Breast epithelium (tissue), 4 donors: ENCODE measurements at regions not wholly inside any gene's neighbourhood (a gene's known extent, or its start where the extent isn't known, plus 50 kb on each side); places are given as distances from the start of the nearest gene placed in this dataset.
A peak's percentile ranks its signal among the peaks of the same experiment; 100 is the strongest.

Experiments used
- DNase-seq, 2 donors: peaks; one replicate each; pipeline ENCODE4 v3.0.0-alpha.2; 2019; ENCODE audit warnings: low spot score in 2 of 2
- H3K27ac ChIP-seq, 2 donors: fragments of 200-600 bp; sonication (generic) in 1 of 2; one replicate each; pipeline ENCODE4 v1.5.1; 2016 to 2019; ENCODE audit warnings: mild to moderate bottlenecking in 1 of 2
- H3K27me3 ChIP-seq, 2 donors: fragments of 200-600 bp; sonication (generic) in 1 of 2; one replicate each; pipeline versions ENCODE4 v1.5.1 to v1.6.0; 2017 to 2019; ENCODE audit warnings: control low read depth in 1 of 2, mild to moderate bottlenecking in 1 of 2
- H3K36me3 ChIP-seq: fragments of 200-600 bp; one replicate; pipeline ENCODE4 v1.5.1; 2019
- H3K4me1 ChIP-seq, 2 donors: fragments of 200-600 bp; sonication (generic); one replicate each; pipeline ENCODE4 v1.5.1; 2016 to 2019; ENCODE audit warnings: control low read depth in 1 of 2
- H3K4me3 ChIP-seq, 3 donors: fragments of 200-600 bp; sonication (generic); 1 replicate in 2 of 3; 2 replicates in 1 of 3; pipeline ENCODE4 v1.5.1; 2016 to 2019; ENCODE audit warnings: mild to moderate bottlenecking in 3 of 3, moderate library complexity in 2 of 3
- H3K9me3 ChIP-seq, 2 donors: fragments of 200-600 bp; sonication (generic) in 1 of 2; one replicate each; pipeline ENCODE4 v1.5.1; 2016 to 2019; ENCODE audit warnings: control low read depth in 1 of 2
- CTCF ChIP-seq, 3 donors: fragments of 450-650 bp; IDR thresholded peaks; one replicate each; pipeline ENCODE4 v1.5.1; 2016 to 2017; ENCODE audit warnings: antibody characterized with exemption in 3 of 3, mild to moderate bottlenecking in 3 of 3, moderate library complexity in 3 of 3
- POLR2A ChIP-seq: fragments of 450-650 bp; IDR thresholded peaks from one replicate; pipeline ENCODE4 v1.6.1; 2016; ENCODE audit warnings: antibody characterized with exemption, mild to moderate bottlenecking, moderate library complexity
- POLR2AphosphoS5 ChIP-seq, 3 donors: sonication (generic); formaldehyde crosslinking; IDR thresholded peaks; one replicate each; pipeline ENCODE4 v1.6.1; 2017; ENCODE audit warnings: antibody characterized with exemption in 3 of 3
- intact Hi-C: fragments of 100-400 bp; cut with DNase I; formaldehyde crosslinking; loops from one replicate; pipeline ENCODE4 v1.15.1; 2023; ENCODE audit warnings: low total_unique reads

- Histone ChIP-seq H3K27me3 (no peaks in the 10 kb centered on the region), H3K36me3 (no peaks in the 10 kb centered on the region), H3K4me3 (no peak overlapping the region), H3K27ac (peak overlapping the region; percentile 58 to 69), H3K4me1 (no peaks in the 10 kb centered on the region), H3K9me3 (no peaks in the 10 kb centered on the region)
- intact Hi-C loops, result no loop called here
- TF ChIP-seq CTCF (IDR thresholded peaks at IDR 0.05), result no peak
- no peak for DNase-seq
Observed at GRCh38 chr2:236743039-236743920, 173.7 kb downstream of the ACKR3 start.

DNA sequence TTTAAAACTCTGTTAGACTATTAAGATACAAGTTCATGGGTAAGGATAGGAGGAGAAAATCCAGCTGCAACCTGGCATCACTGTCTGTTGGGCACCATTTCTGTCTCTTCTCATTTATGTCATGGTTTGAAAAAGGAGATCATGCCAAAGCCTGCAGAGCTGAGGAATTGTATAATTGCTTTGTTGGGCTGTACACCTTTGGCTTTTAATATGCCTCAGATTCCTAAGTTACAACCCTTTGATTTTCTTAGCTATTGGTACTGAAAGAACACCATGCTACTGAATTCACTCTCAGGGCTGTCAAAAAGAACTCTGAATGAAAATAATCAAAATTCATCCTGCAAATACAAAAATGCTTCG, 174.3 kb downstream of the ACKR3 start:
- no peak for DNase-seq
- intact Hi-C loops, result no loop called here

GRCh38 chr2:236744281-236744705, 174.7 kb downstream of the ACKR3 start:
- H3K4me1 ChIP-seq, result no peaks in the 10 kb centered on the region
- H3K27ac ChIP-seq, result peak overlapping the region in 1 of 2 donors; percentile 46

More for the DNA sequence above, 174.3 kb downstream of the ACKR3 start:
- Histone ChIP-seq H3K27ac (peak overlapping the region; percentile 34 to 58), H3K9me3 (no peaks in the 10 kb centered on the region), H3K4me3 (no peak overlapping the region), H3K4me1 (no peaks in the 10 kb centered on the region), H3K27me3 (no peaks in the 10 kb centered on the region), H3K36me3 (no peaks in the 10 kb centered on the region)
- TF ChIP-seq CTCF (IDR thresholded peaks at IDR 0.05), result no peak
- TF ChIP-seq POLR2AphosphoS5 (IDR thresholded peaks at IDR 0.05), result no peak
- no peak for TF ChIP-seq POLR2A

GRCh38 chr2:236744716-236745115, 175.1 kb downstream of the ACKR3 start:
- TF ChIP-seq CTCF (IDR thresholded peaks at IDR 0.05) (no peak), POLR2A (no peak), POLR2AphosphoS5 (IDR thresholded peaks at IDR 0.05) (no peak)
- Histone ChIP-seq H3K9me3 (no peaks in the 10 kb centered on the region), H3K4me1 (no peaks in the 10 kb centered on the region), H3K4me3 (no peak overlapping the region), H3K27ac (peak overlapping the region; percentile 46 to 58), H3K27me3 (no peaks in the 10 kb centered on the region), H3K36me3 (no peaks in the 10 kb centered on the region)
- DNase-seq, result no peak
- intact Hi-C loops, result no loop called here

More at GRCh38 chr2:236744281-236744705, 174.7 kb downstream of the ACKR3 start:
- Histone ChIP-seq H3K27me3 (no peaks in the 10 kb centered on the region), H3K36me3 (no peaks in the 10 kb centered on the region), H3K9me3 (no peaks in the 10 kb centered on the region), H3K4me3 (no peak overlapping the region)
- no peak for DNase-seq
- intact Hi-C loops, result no loop called here
- no peak for TF ChIP-seq POLR2A
- TF ChIP-seq CTCF (IDR thresholded peaks at IDR 0.05), result no peak
- no peak for TF ChIP-seq POLR2AphosphoS5 (IDR thresholded peaks at IDR 0.05)

GRCh38 chr2:236745420-236746210, 176.0 kb downstream of the ACKR3 start:
- no peak overlapping the region for H3K4me3 ChIP-seq
- intact Hi-C loops, result no loop called here
- H3K27ac ChIP-seq, result peak overlapping the region; percentile 35 to 58

More at GRCh38 chr2:236745420-236746210, 176.0 kb downstream of the ACKR3 start:
- DNase-seq, result peak; percentile 69 to 88
- TF ChIP-seq POLR2AphosphoS5 (IDR thresholded peaks at IDR 0.05), result peak in 1 of 3 donors; percentile 17
- no peak for TF ChIP-seq CTCF (IDR thresholded peaks at IDR 0.05)
- TF ChIP-seq POLR2A, result no peak
- H3K4me1 ChIP-seq, result no peaks in the 10 kb centered on the region
- H3K27me3 ChIP-seq, result no peaks in the 10 kb centered on the region
- no peaks in the 10 kb centered on the region for H3K9me3 ChIP-seq
- H3K36me3 ChIP-seq, result no peaks in the 10 kb centered on the region
